ENCODE measurements at regions not wholly inside any gene's neighbourhood (a gene's known extent, or its start where the extent isn't known, plus 50 kb on each side); places are given as distances from the start of the nearest gene placed in this dataset.

- no peak for ATAC-seq (ENCODE audit: insufficient read depth, low FRiP score)
- Histone ChIP-seq H3K4me1 (ENCODE audit: control insufficient read depth in 5 of 5, insufficient read depth in 5 of 5, low read length in 5 of 5) (peaks cover 25 to 67% (median 51%) of the 10 kb centered on the region in 5 donors), H3K27ac (ENCODE audit: low read depth in 1 of 2, low read length in 1 of 2) (peak overlapping the region; percentile 77 to 85), H3K27me3 (ENCODE audit: control insufficient read depth in 3 of 3, insufficient read depth in 3 of 3, low read length in 2 of 3) (no peaks in the 10 kb centered on the region), H3K4me3 (no peak overlapping the region), H3K9me3 (ENCODE audit: control insufficient read depth in 4 of 4, insufficient read depth in 3 of 4, low read length in 3 of 4) (no peaks in the 10 kb centered on the region), H3K36me3 (ENCODE audit: control insufficient read depth in 4 of 4, insufficient read depth in 4 of 4, low read length in 4 of 4) (no peaks in the 10 kb centered on the region), H3K9ac (ENCODE audit: insufficient read depth in 1 of 2, low read length in 2 of 2) (peak overlapping the region in 1 of 2 donors; percentile 40)
- 49 to 64% methylated on average over 7 of the region's 7 CpGs for WGBS, 2 donors
- no peak for DNase-seq
- TF ChIP-seq CTCF (IDR thresholded peaks at IDR 0.05; ENCODE audit: control extremely low read depth, extremely low read depth) = no peak
These were observed 79.2 kb downstream of the C9orf152 start for GRCh38 chr9:110128664-110129329.

- Histone ChIP-seq H3K4me1 (ENCODE audit: control insufficient read depth in 5 of 5, insufficient read depth in 5 of 5, low read length in 5 of 5) (peaks cover 23 to 62% (median 49%) of the 10 kb centered on the region in 5 donors), H3K36me3 (ENCODE audit: control insufficient read depth in 4 of 4, insufficient read depth in 4 of 4, low read length in 4 of 4) (no peaks in the 10 kb centered on the region), H3K27me3 (ENCODE audit: control insufficient read depth in 3 of 3, insufficient read depth in 3 of 3, low read length in 2 of 3) (no peaks in the 10 kb centered on the region), H3K9ac (ENCODE audit: insufficient read depth in 1 of 2, low read length in 2 of 2) (no peak overlapping the region), H3K27ac (ENCODE audit: low read depth in 1 of 2, low read length in 1 of 2) (peak overlapping the region in 1 of 2 donors; percentile 85), H3K9me3 (ENCODE audit: control insufficient read depth in 4 of 4, insufficient read depth in 3 of 4, low read length in 3 of 4) (no peaks in the 10 kb centered on the region), H3K4me3 (no peak overlapping the region)
- WGBS, 2 donors = 67 to 82% methylated on average over 1 of the region's 1 CpG
- TF ChIP-seq CTCF (IDR thresholded peaks at IDR 0.05; ENCODE audit: control extremely low read depth, extremely low read depth) = no peak
- no peak for DNase-seq
- no peak for ATAC-seq (ENCODE audit: insufficient read depth, low FRiP score)
These were observed 78.5 kb downstream of the C9orf152 start for GRCh38 chr9:110129425-110129824.

GRCh38 chr9:110130211-110130610, 77.7 kb downstream of the C9orf152 start:
- DNase-seq (no peak), ATAC-seq (ENCODE audit: insufficient read depth, low FRiP score) (no peak)
- Histone ChIP-seq H3K27me3 (ENCODE audit: control insufficient read depth in 3 of 3, insufficient read depth in 3 of 3, low read length in 2 of 3) (no peaks in the 10 kb centered on the region), H3K27ac (ENCODE audit: low read depth in 1 of 2, low read length in 1 of 2) (no peak overlapping the region), H3K9me3 (ENCODE audit: control insufficient read depth in 4 of 4, insufficient read depth in 3 of 4, low read length in 3 of 4) (no peaks in the 10 kb centered on the region), H3K4me1 (ENCODE audit: control insufficient read depth in 5 of 5, insufficient read depth in 5 of 5, low read length in 5 of 5) (peaks cover 22 to 58% (median 42%) of the 10 kb centered on the region in 5 donors), H3K4me3 (no peak overlapping the region), H3K36me3 (ENCODE audit: control insufficient read depth in 4 of 4, insufficient read depth in 4 of 4, low read length in 4 of 4) (no peaks in the 10 kb centered on the region), H3K9ac (ENCODE audit: insufficient read depth in 1 of 2, low read length in 2 of 2) (no peak overlapping the region)
- WGBS, 2 donors = 50 to 72% methylated on average over 3 of the region's 3 CpGs
- TF ChIP-seq CTCF (IDR thresholded peaks at IDR 0.05; ENCODE audit: control extremely low read depth, extremely low read depth) = no peak

Measured in lung (tissue), 11 donors.